GM23248 (cell line): ENCODE measurements at regions not wholly inside any gene's neighbourhood (a gene's known extent, or its start where the extent isn't known, plus 50 kb on each side); places are given as distances from the start of the nearest gene placed in this dataset.

Experiments
- DNase-seq: peaks from one replicate; pipeline ENCODE4 v3.0.0-alpha.2; 2015
- H2AFZ ChIP-seq: fragments of 200-600 bp; sonication (generic); 2 replicates; pipeline ENCODE4 v1.6.1; 2016; ENCODE audit warnings: antibody characterized with exemption
- H3F3A ChIP-seq: fragments of 200-600 bp; sonication (generic); 2 replicates; pipeline ENCODE4 v1.6.1; 2016; ENCODE audit warnings: mild to moderate bottlenecking, antibody characterized with exemption, mixed run types; ENCODE audit not compliant: insufficient read depth
- H3K27ac ChIP-seq: fragments of 200-600 bp; sonication (generic); 2 replicates; pipeline ENCODE4 v1.5.1; 2016; ENCODE audit warnings: mild to moderate bottlenecking
- H3K27me3 ChIP-seq: fragments of 200-600 bp; sonication (generic); replicated peaks from 2 replicates; pipeline ENCODE4 v1.6.1; 2016; ENCODE audit warnings: mild to moderate bottlenecking; ENCODE audit not compliant: insufficient read depth
- H3K36me3 ChIP-seq: fragments of 200-600 bp; sonication (generic); 2 replicates; pipeline ENCODE4 v1.6.1; 2016; ENCODE audit warnings: low read depth, mild to moderate bottlenecking
- H3K4me1 ChIP-seq: fragments of 200-600 bp; sonication (generic); 2 replicates; pipeline ENCODE4 v1.6.1; 2016; ENCODE audit warnings: mild to moderate bottlenecking; ENCODE audit not compliant: insufficient read depth
- H3K4me2 ChIP-seq: fragments of 200-600 bp; sonication (generic); one replicate; pipeline ENCODE4 v1.6.1; 2016; ENCODE audit warnings: mild to moderate bottlenecking; ENCODE audit not compliant: unreplicated experiment
- H3K4me3 ChIP-seq: fragments of 200-600 bp; sonication (generic); 2 replicates; pipeline ENCODE4 v1.5.1; 2016; ENCODE audit warnings: mild to moderate bottlenecking
- H3K79me2 ChIP-seq: fragments of 200-600 bp; sonication (generic); 2 replicates; pipeline ENCODE4 v1.6.1; 2016; ENCODE audit warnings: mild to moderate bottlenecking; ENCODE audit not compliant: insufficient read depth
- H3K9ac ChIP-seq: fragments of 200-600 bp; sonication (generic); 2 replicates; pipeline ENCODE4 v1.6.1; 2016; ENCODE audit warnings: mild to moderate bottlenecking
- H3K9me2 ChIP-seq: fragments of 200-600 bp; sonication (generic); 2 replicates; pipeline ENCODE4 v1.6.1; 2016; ENCODE audit warnings: mixed run types, mild to moderate bottlenecking, moderate library complexity; ENCODE audit not compliant: insufficient read depth
- H3K9me3 ChIP-seq: fragments of 200-600 bp; sonication (generic); one replicate; pipeline ENCODE4 v1.6.1; 2017; ENCODE audit warnings: low read depth
- H4K20me1 ChIP-seq: fragments of 200-600 bp; sonication (generic); 2 replicates; pipeline ENCODE4 v1.6.0; 2016; ENCODE audit not compliant: insufficient read depth
- EZH2 ChIP-seq: fragments of 200-600 bp; sonication (generic); IDR thresholded peaks from 2 replicates; pipeline ENCODE4 v1.6.1; 2018; ENCODE audit warnings: antibody characterized with exemption, mild to moderate bottlenecking; ENCODE audit not compliant: insufficient read depth, poor library complexity, severe bottlenecking
- EZH2phosphoT487 ChIP-seq: fragments of 200-600 bp; sonication (generic); IDR thresholded peaks from 2 replicates; pipeline ENCODE4 v1.6.1; 2018; ENCODE audit warnings: antibody characterized with exemption, moderate library complexity, mild to moderate bottlenecking, low read depth; ENCODE audit not compliant: insufficient read depth
- WGBS, 2 experiments: methylation state at CpG; one replicate each; pipeline ENCODE4 v1.1.6; 2015 to 2017; ENCODE audit warnings: low lambda C conversion rate in 2 of 2, low coverage in 1 of 2; ENCODE audit errors: missing lambda C conversion rate in 2 of 2; 5-methylcytosine and 5-hydroxymethylcytosine counted together
- in situ Hi-C: fragments of 300-500 bp; cut with MboI; formaldehyde crosslinking; loops from 2 replicates; pipeline ENCODE4 v1.15.0; 2020

- H3K27me3 ChIP-seq: no peaks in the 10 kb centered on the region
- 84 to 87% methylated on average over 6 of the region's 6 CpGs for WGBS, 2 experiments
Measured at GRCh38 chr3:152555666-152556291, 279.2 kb upstream of the P2RY1 start.

GRCh38 chr3:152556731-152557254 is 278.1 kb upstream of the P2RY1 start:
- peak overlapping the region; percentile 26; the same call in 1 of the 2 replicates for H2AFZ ChIP-seq
- H4K20me1 ChIP-seq: no peaks in the 10 kb centered on the region
- H3K4me1 ChIP-seq: peaks cover 9% of the 10 kb centered on the region; the same call in 1 of the 2 replicates
- no peak for TF ChIP-seq EZH2
- no peak for TF ChIP-seq EZH2phosphoT487
- H3K4me2 ChIP-seq: no peak overlapping the region
- no peaks in the 10 kb centered on the region for H3K27me3 ChIP-seq
- in situ Hi-C loops: no loop called here
- H3K9me2 ChIP-seq: no peaks in the 10 kb centered on the region
- peak; percentile 73 for DNase-seq
- no peaks in the 10 kb centered on the region for H3K9me3 ChIP-seq
- H3K27ac ChIP-seq: peak overlapping the region; percentile 38; the same call in 1 of the 2 replicates
- no peak overlapping the region for H3K4me3 ChIP-seq
- H3F3A ChIP-seq: no peaks in the 10 kb centered on the region
- H3K9ac ChIP-seq: no peak overlapping the region
- no peaks in the 10 kb centered on the region for H3K79me2 ChIP-seq
- no peaks in the 10 kb centered on the region for H3K36me3 ChIP-seq

More at GRCh38 chr3:152555666-152556291, 279.2 kb upstream of the P2RY1 start:
- no peak for TF ChIP-seq EZH2
- no peak for TF ChIP-seq EZH2phosphoT487
- Histone ChIP-seq H3K27ac (no peak overlapping the region), H4K20me1 (no peaks in the 10 kb centered on the region), H3K9me2 (no peaks in the 10 kb centered on the region), H3K4me1 (peaks cover 9% of the 10 kb centered on the region; the same call in 1 of the 2 replicates), H2AFZ (no peak overlapping the region), H3K36me3 (no peaks in the 10 kb centered on the region), H3K9ac (no peak overlapping the region), H3K79me2 (no peaks in the 10 kb centered on the region), H3F3A (no peaks in the 10 kb centered on the region), H3K4me2 (no peak overlapping the region), H3K9me3 (no peaks in the 10 kb centered on the region), H3K4me3 (no peak overlapping the region)
- no peak for DNase-seq
- in situ Hi-C loops: no loop called here

GRCh38 chr3:152557302-152557999 is 277.5 kb upstream of the P2RY1 start:
- no peaks in the 10 kb centered on the region for H3K79me2 ChIP-seq
- no peak overlapping the region for H2AFZ ChIP-seq
- no peaks in the 10 kb centered on the region for H4K20me1 ChIP-seq
- no peaks in the 10 kb centered on the region for H3K9me3 ChIP-seq
- no peaks in the 10 kb centered on the region for H3F3A ChIP-seq
- TF ChIP-seq EZH2: no peak
- TF ChIP-seq EZH2phosphoT487: no peak
- H3K9ac ChIP-seq: no peak overlapping the region
- H3K27me3 ChIP-seq: no peaks in the 10 kb centered on the region
- DNase-seq: no peak
- H3K4me1 ChIP-seq: peaks cover 9% of the 10 kb centered on the region; the same call in 1 of the 2 replicates
- WGBS, 2 experiments: 35 to 36% methylated on average over 2 of the region's 2 CpGs
- H3K4me2 ChIP-seq: no peak overlapping the region
- H3K9me2 ChIP-seq: no peaks in the 10 kb centered on the region
- H3K4me3 ChIP-seq: no peak overlapping the region
- H3K36me3 ChIP-seq: no peaks in the 10 kb centered on the region
- H3K27ac ChIP-seq: no peak overlapping the region
- in situ Hi-C loops: no loop called here

- H3K4me3 ChIP-seq: no peak overlapping the region
- no peaks in the 10 kb centered on the region for H3F3A ChIP-seq
- H3K27ac ChIP-seq: no peak overlapping the region
- H4K20me1 ChIP-seq: no peaks in the 10 kb centered on the region
- no peak overlapping the region for H3K9ac ChIP-seq
- H3K36me3 ChIP-seq: no peaks in the 10 kb centered on the region
- no peak overlapping the region for H3K4me2 ChIP-seq
- no peak for DNase-seq
- H3K27me3 ChIP-seq: no peaks in the 10 kb centered on the region
- in situ Hi-C loops: no loop called here
- H2AFZ ChIP-seq: no peak overlapping the region
- H3K9me3 ChIP-seq: no peaks in the 10 kb centered on the region
- TF ChIP-seq EZH2 (no peak), EZH2phosphoT487 (no peak)
- peaks cover 9% of the 10 kb centered on the region; the same call in 1 of the 2 replicates for H3K4me1 ChIP-seq
- H3K9me2 ChIP-seq: no peaks in the 10 kb centered on the region
- 30 to 43% methylated on average over 1 of the region's 1 CpG for WGBS, 2 experiments
- no peaks in the 10 kb centered on the region for H3K79me2 ChIP-seq
Measured at GRCh38 chr3:152558386-152558785, 276.5 kb upstream of the P2RY1 start.
